DND-41 (cell line): ENCODE measurements at regions not wholly inside any gene's neighbourhood (a gene's known extent, or its start where the extent isn't known, plus 50 kb on each side); places are given as distances from the start of the nearest gene placed in this dataset.

ENCODE experiments used
- CTCF ChIP-seq: IDR thresholded peaks from 2 replicates; pipeline ENCODE4 v1.5.1; 2012; ENCODE audit warnings: borderline replicate concordance, low read length, moderate library complexity, mild to moderate bottlenecking; ENCODE audit not compliant: poor library complexity, severe bottlenecking; ENCODE audit errors: extremely low read depth
- EZH2 ChIP-seq: IDR thresholded peaks from 3 replicates; pipeline ENCODE4 v1.6.1; 2012; ENCODE audit warnings: borderline replicate concordance, low read depth, mild to moderate bottlenecking, moderate library complexity, low read length, inconsistent platforms; ENCODE audit not compliant: severe bottlenecking

DNA sequence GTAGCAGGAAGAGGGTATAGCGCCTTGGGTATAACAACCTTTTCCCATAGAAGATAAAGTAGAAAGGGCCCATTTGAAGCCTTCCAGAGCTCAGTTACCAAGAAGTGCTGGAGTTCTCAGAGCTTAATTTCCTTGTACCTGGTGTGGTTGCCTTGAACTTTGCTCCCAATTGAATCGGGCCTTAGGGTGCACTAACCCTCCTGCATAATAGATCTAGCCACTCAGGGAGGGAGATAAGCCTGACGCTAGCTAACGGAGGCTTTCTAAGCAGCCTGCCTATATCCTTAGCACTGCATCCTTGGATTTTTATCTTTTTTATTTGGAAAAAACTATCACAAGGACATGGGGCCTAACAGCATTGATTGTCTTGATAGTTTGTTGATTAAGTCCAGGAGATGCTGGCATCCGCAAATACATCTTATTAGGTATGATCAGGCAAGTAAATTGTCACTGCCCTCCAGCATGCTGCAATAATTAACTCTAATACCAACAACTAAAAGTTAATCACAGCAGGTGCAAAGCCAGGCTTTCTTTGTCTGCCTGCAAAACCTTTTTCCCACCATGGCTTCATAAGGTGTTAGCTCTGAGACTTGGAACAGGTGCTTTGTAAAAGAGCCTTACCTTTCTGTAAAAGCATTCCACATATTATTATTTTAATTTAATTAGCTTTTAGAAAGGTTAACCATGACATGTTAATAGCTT, 199.4 kb downstream of the SREK1 start:
- TF ChIP-seq CTCF (no peak), EZH2 (no peak)
